Caco-2 (cell line): ENCODE measurements at regions not wholly inside any gene's neighbourhood (a gene's known extent, or its start where the extent isn't known, plus 50 kb on each side); places are given as distances from the start of the nearest gene placed in this dataset.

Experiments
- BruUV-seq: library from RNA; stranded (reverse); fragments of 400-500 nt; replicated peaks from 2 replicates; lab custom pipeline; 2021; lab: Mats Ljungman, UMichigan
- CTCF ChIA-PET: fragments of 300-600 bp; sonication (Branson Sonifier 250); formaldehyde crosslinking; loops from one replicate; lab custom pipeline; 2022; ENCODE audit warnings: antibody characterized with exemption; lab: Charles Lee
- POLR2A ChIA-PET: fragments of 300-600 bp; sonication (Branson Sonifier 250); formaldehyde crosslinking; loops from one replicate; lab custom pipeline; 2022; ENCODE audit warnings: antibody characterized with exemption; lab: Charles Lee
- DNase-seq, 2 experiments: peaks; one replicate each; pipeline versions ENCODE4 v3.0.0 to v3.0.0-alpha.2; 2020 to 2022
- H3K27me3 ChIP-seq: replicated peaks from 2 replicates; pipeline ENCODE4 v1.6.0; 2011; ENCODE audit warnings: low read length; ENCODE audit not compliant: control insufficient read depth, insufficient read depth
- H3K36me3 ChIP-seq: 2 replicates; pipeline ENCODE4 v1.5.1; 2011; ENCODE audit warnings: low read length; ENCODE audit not compliant: control insufficient read depth, insufficient read depth
- H3K4me1 ChIP-seq: fragments of 250-450 bp; sonication (Bioruptor Pico); 2 replicates; pipeline ENCODE4 v1.5.1; 2020; ENCODE audit warnings: mild to moderate bottlenecking
- H3K4me3 ChIP-seq: 2 replicates; pipeline ENCODE4 v1.5.1; 2011; ENCODE audit warnings: low read depth, mild to moderate bottlenecking, control low read depth, low read length
- H3K9me3 ChIP-seq: fragments of 250-450 bp; sonication (Bioruptor Pico); 2 replicates; pipeline ENCODE4 v1.5.1; 2020; ENCODE audit warnings: mild to moderate bottlenecking, moderate library complexity
- H3K27ac Mint-ChIP-seq: one replicate; pipeline ENCODE4 v1.8.0; 2022; ENCODE audit warnings: mixed read lengths; ENCODE audit not compliant: unreplicated experiment
- H3K27me3 Mint-ChIP-seq: one replicate; pipeline ENCODE4 v1.8.0; 2022; ENCODE audit warnings: mixed read lengths; ENCODE audit not compliant: insufficient read depth, unreplicated experiment
- H3K36me3 Mint-ChIP-seq: one replicate; pipeline ENCODE4 v1.8.0; 2022; ENCODE audit warnings: mild to moderate bottlenecking, mixed read lengths; ENCODE audit not compliant: insufficient read depth, unreplicated experiment
- H3K4me1 Mint-ChIP-seq: one replicate; pipeline ENCODE4 v1.8.0; 2022; ENCODE audit warnings: low read depth, mixed read lengths; ENCODE audit not compliant: unreplicated experiment
- H3K4me3 Mint-ChIP-seq: one replicate; pipeline ENCODE4 v1.8.0; 2022; ENCODE audit warnings: mild to moderate bottlenecking, moderate library complexity, mixed read lengths; ENCODE audit not compliant: unreplicated experiment
- H3K9me3 Mint-ChIP-seq: one replicate; pipeline ENCODE4 v1.8.0; 2022; ENCODE audit warnings: mixed read lengths; ENCODE audit not compliant: unreplicated experiment
- intact Hi-C: fragments of 100-400 bp; cut with micrococcal nuclease; formaldehyde crosslinking; loops from one replicate; pipeline ENCODE4 v1.10.0; 2022; ENCODE audit not compliant: unreplicated experiment
- TF ChIP-seq, protein P1 (sequence below), 2 experiments: fragments of 200-600 bp in 1 of 2; IDR thresholded peaks; 1 replicate in 1 of 2; 2 replicates in 1 of 2; pipeline versions ENCODE4 v1.5.1 to v1.8.0; 2011 to 2022; ENCODE audit warnings: antibody characterized with exemption in 1 of 2, control low read depth in 1 of 2, inconsistent platforms in 1 of 2, low read depth in 1 of 2, low read length in 1 of 2, mild to moderate bottlenecking in 1 of 2, moderate library complexity in 1 of 2; ENCODE audit not compliant: insufficient read depth in 1 of 2, severe bottlenecking in 1 of 2, unreplicated experiment in 1 of 2

DNA sequence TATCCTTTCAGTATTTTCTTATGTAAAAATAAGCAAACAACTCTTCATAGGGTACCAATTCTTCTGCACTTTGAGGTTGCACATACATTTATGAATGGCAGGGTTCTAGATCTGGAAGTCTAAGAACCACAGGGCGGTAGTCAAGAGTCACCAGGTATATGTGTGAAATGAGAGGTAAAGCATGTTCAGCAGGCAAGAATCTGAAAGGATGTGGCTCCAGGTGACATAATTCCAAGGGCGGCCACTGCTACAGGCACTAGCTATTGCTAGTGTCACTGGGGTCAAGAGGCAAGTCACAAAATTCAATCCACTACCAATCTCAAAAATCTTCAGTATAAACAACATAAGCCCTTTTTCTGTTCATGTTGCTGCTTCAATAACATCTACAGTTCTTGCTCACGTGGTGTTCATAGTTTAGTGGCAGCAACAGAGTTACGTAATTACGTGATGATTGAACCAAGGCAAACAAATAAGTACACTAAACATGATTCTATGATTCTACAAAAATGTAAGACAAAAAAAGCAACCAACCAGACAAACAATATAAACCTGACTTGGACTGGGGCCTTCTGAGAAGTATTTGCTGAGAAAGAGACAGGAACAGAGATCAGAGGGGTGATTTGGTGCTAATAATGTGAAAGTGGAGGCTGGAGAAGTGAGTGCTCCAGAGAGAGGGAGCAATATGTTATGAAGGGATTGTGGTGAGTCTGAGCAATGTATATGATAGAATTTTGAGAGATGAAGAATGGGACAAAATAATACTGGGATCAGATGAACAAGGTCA is 101.7 kb downstream of the NAA11 start:
- H3K9me3 Mint-ChIP-seq: no peaks in the 10 kb centered on the region
- H3K4me1 Mint-ChIP-seq: no peaks in the 10 kb centered on the region
- no TSS peak for BruUV-seq

DNA sequence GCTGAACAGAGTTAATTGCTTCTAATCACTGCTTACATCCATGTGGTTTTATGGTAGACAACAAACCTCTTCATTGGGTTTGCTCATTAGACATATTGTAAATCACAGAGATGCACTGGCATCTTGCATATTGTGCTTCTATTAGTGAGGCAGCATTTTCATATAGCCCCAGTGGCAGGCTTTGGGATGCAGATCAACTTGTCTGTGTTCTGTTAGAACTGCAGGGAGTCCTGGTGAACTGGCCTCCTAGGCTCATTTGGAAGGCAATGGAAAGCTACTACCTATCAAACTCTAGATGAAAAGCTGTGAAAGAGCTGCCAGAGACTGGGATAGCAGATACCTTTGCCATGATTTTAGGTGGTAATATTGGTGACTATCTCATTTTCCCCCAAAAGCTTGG is 108.8 kb downstream of the NAA11 start:
- Histone ChIP-seq H3K4me3 (no peak overlapping the region), H3K9me3 (no peaks in the 10 kb centered on the region), H3K4me1 (no peaks in the 10 kb centered on the region), H3K27me3 (no peaks in the 10 kb centered on the region), H3K36me3 (no peaks in the 10 kb centered on the region)
- Mint-ChIP-seq H3K27ac (no peak overlapping the region), H3K9me3 (no peaks in the 10 kb centered on the region), H3K4me1 (no peaks in the 10 kb centered on the region), H3K4me3 (no peak overlapping the region), H3K27me3 (no peaks in the 10 kb centered on the region), H3K36me3 (no peaks in the 10 kb centered on the region)
- no peak for DNase-seq
- TF ChIP-seq, protein P1, sequence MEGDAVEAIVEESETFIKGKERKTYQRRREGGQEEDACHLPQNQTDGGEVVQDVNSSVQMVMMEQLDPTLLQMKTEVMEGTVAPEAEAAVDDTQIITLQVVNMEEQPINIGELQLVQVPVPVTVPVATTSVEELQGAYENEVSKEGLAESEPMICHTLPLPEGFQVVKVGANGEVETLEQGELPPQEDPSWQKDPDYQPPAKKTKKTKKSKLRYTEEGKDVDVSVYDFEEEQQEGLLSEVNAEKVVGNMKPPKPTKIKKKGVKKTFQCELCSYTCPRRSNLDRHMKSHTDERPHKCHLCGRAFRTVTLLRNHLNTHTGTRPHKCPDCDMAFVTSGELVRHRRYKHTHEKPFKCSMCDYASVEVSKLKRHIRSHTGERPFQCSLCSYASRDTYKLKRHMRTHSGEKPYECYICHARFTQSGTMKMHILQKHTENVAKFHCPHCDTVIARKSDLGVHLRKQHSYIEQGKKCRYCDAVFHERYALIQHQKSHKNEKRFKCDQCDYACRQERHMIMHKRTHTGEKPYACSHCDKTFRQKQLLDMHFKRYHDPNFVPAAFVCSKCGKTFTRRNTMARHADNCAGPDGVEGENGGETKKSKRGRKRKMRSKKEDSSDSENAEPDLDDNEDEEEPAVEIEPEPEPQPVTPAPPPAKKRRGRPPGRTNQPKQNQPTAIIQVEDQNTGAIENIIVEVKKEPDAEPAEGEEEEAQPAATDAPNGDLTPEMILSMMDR (IDR thresholded peaks at IDR 0.05; ENCODE audit: insufficient read depth in 1 of 2, low read depth in 1 of 2, low read length in 1 of 2, severe bottlenecking in 1 of 2, unreplicated experiment in 1 of 2): no peak
- ChIA-PET POLR2A (no interaction called here), CTCF (no interaction called here)
- intact Hi-C loops: loop anchor here (10.0 kb wide), 1 partner anchor 262 kb away; no protein-coding TSS in a partner anchor
- BruUV-seq: no TSS peak

More for the DNA sequence above, 101.7 kb downstream of the NAA11 start:
- no peaks in the 10 kb centered on the region for H3K36me3 ChIP-seq
- Mint-ChIP-seq H3K4me3 (no peak overlapping the region), H3K27ac (no peak overlapping the region), H3K36me3 (no peaks in the 10 kb centered on the region), H3K27me3 (no peaks in the 10 kb centered on the region)
- POLR2A ChIA-PET: no interaction called here
- intact Hi-C loops: no loop called here
- DNase-seq: no peak
- H3K4me1 ChIP-seq: no peaks in the 10 kb centered on the region
- TF ChIP-seq, protein P1 (IDR thresholded peaks at IDR 0.05; ENCODE audit: insufficient read depth in 1 of 2, low read depth in 1 of 2, low read length in 1 of 2, severe bottlenecking in 1 of 2, unreplicated experiment in 1 of 2): no peak
- H3K9me3 ChIP-seq: no peaks in the 10 kb centered on the region
- CTCF ChIA-PET: no interaction called here
- H3K27me3 ChIP-seq: no peaks in the 10 kb centered on the region
- H3K4me3 ChIP-seq: no peak overlapping the region

DNA sequence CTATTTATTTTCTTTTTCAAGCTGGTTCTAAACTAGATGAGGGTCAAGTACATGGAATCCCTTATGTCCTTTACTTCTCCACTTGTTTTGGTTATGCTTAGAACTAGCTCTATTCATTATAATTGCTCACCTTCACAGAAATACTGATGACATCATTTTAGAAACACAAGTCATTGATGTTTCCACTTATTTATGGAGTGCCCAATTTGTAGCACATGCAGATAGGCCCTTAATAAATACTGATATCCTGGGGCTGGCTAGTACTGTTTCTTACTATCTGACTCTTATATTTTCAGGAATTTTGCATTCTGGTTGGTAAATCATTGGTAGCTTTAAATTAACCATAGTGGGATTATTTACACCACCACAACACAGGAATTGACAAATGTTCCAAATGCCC is 112.2 kb downstream of the NAA11 start:
- H3K4me3 Mint-ChIP-seq: no peak overlapping the region
- TF ChIP-seq, protein P1 (IDR thresholded peaks at IDR 0.05; ENCODE audit: insufficient read depth in 1 of 2, low read depth in 1 of 2, low read length in 1 of 2, severe bottlenecking in 1 of 2, unreplicated experiment in 1 of 2): no peak
- Histone ChIP-seq H3K4me3 (no peak overlapping the region), H3K9me3 (no peaks in the 10 kb centered on the region), H3K36me3 (no peaks in the 10 kb centered on the region), H3K4me1 (no peaks in the 10 kb centered on the region), H3K27me3 (no peaks in the 10 kb centered on the region)
- H3K36me3 Mint-ChIP-seq: no peaks in the 10 kb centered on the region
- H3K9me3 Mint-ChIP-seq: no peaks in the 10 kb centered on the region
- BruUV-seq: no TSS peak
- peaks cover 8% of the 10 kb centered on the region for H3K4me1 Mint-ChIP-seq
- H3K27me3 Mint-ChIP-seq: no peaks in the 10 kb centered on the region
- ChIA-PET POLR2A (no interaction called here), CTCF (no interaction called here)
- no peak for DNase-seq
- H3K27ac Mint-ChIP-seq: no peak overlapping the region
- intact Hi-C loops: loop anchor here (10.0 kb wide), 1 partner anchor 259 kb away; no protein-coding TSS in a partner anchor
